GM12872 (cell line): ENCODE measurements at regions not wholly inside any gene's neighbourhood (a gene's known extent, or its start where the extent isn't known, plus 50 kb on each side); places are given as distances from the start of the nearest gene placed in this dataset.

Experiments used
- TF ChIP-seq, protein P1 (sequence below): IDR thresholded peaks from 3 replicates; pipeline ENCODE4 v1.5.1; 2011; ENCODE audit warnings: low read depth, mild to moderate bottlenecking, low read length, moderate library complexity; ENCODE audit not compliant: insufficient read depth

DNA sequence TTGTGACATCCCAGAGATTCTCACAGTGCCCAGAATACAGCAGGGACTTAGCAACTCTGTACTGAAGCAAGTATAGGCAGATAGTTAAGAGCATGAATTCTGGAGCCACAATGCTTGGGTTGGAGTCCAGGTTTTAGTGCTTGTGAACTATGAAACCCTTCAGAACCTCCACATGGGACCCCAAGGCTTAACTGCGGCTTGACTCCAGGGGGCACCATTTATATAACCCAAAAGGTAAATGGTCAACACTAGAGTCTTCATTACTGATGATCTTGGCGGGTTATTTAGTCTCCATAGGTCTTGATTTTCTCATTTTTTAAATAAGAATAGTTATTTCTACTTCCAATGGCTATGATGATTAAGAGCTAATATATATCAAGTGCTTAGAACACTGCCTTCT lies 390.3 kb downstream of the TAF11L14 start:
- TF ChIP-seq, protein P1, sequence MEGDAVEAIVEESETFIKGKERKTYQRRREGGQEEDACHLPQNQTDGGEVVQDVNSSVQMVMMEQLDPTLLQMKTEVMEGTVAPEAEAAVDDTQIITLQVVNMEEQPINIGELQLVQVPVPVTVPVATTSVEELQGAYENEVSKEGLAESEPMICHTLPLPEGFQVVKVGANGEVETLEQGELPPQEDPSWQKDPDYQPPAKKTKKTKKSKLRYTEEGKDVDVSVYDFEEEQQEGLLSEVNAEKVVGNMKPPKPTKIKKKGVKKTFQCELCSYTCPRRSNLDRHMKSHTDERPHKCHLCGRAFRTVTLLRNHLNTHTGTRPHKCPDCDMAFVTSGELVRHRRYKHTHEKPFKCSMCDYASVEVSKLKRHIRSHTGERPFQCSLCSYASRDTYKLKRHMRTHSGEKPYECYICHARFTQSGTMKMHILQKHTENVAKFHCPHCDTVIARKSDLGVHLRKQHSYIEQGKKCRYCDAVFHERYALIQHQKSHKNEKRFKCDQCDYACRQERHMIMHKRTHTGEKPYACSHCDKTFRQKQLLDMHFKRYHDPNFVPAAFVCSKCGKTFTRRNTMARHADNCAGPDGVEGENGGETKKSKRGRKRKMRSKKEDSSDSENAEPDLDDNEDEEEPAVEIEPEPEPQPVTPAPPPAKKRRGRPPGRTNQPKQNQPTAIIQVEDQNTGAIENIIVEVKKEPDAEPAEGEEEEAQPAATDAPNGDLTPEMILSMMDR = no peak

DNA sequence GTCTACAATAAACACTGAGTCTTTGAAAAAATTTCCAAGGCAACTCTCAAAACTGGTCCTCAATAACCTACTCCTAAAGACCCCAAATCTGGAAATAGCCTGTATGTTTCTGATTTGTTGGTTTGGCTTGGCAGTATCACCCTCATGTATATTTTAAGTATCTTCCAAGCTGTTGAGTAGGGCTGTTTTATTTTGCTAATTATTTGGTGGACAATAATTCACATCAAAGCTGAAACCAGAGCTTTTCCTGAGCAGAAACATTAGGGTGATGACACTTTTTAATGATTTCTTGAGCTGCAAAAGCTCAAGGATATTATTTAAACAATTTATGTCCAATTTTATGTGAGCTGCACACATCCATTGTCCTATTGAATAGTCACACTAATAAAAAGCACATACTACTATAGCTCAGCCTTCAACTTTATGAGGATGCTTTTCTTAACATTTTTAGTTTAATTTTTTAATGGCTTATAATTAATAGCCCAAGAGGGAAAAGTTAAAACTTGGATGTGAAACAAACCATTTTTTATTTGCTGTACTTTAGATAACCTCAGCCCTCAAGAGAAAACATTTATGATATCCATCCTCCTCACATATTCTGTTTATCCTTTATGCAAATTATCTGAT lies 393.1 kb downstream of the TAF11L14 start:
- TF ChIP-seq, protein P1 = no peak

- TF ChIP-seq, protein P1 = no peak
These were observed 393.8 kb downstream of the TAF11L14 start for GRCh38 chr5:18028036-18028435.

- TF ChIP-seq, protein P1 = no peak
These were observed 398.5 kb downstream of the TAF11L14 start for GRCh38 chr5:18032744-18033143.

DNA sequence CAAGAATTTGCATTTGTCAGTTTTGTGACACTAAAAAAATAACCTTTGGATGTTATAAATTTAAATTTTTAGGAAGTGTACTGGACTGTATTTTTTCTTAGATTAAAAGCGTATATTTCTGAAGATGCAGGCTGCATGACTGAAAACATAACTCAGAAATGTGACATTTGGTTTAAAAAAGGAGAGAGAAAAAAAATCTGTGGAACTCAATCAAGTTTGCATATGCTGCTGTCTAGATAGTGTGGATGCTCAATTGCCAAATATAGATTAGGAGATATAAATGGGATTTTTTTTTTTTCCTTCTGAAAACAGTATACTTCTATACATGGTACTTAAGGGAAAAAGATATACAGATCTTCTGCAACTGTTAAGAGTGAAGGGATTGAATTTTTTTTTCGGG lies 402.3 kb downstream of the TAF11L14 start:
- TF ChIP-seq, protein P1 = no peak

GRCh38 chr5:18037718-18038117 lies 403.5 kb downstream of the TAF11L14 start:
- TF ChIP-seq, protein P1 = no peak

DNA sequence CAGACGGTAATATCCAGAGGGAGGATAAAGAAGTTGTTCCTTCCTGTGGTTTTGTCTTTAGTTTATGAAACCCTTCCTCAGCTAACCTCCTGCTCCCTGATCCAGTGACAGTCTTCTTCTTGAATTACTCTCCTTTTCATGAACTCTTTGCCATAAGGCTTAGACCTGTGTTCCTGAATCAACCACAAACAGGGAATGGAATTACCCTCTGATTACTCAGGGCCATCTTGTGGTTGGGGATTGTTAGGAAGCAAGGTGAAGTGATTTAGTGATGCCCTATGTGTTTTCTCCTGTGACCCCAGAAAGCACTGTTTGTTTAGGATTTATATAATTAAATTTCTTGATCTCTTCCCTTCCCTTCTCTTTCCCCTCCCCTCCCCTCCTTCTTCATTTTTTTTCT lies 409.1 kb downstream of the TAF11L14 start:
- TF ChIP-seq, protein P1 = no peak

DNA sequence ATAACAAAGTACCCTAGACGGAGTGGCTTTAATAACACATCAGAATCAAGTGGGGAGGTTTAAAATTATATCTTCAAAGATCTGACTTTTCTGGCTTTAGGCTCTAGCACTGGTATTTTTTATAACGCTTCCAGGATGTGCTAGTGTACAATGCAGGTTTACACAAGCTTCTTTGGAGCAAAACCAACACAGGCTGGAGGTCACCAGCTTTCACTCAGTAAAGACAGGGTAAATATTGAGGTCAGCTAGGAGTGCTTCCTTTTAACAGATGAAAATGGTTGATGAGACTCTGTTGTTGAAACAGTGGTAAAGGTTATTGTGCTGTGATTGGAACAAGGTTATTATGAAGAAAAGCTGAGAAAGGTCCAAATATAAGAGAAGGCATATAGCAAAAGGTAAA lies 414.2 kb downstream of the TAF11L14 start:
- TF ChIP-seq, protein P1 = no peak
